Amniotic stem cell (primary cell): ENCODE measurements at regions not wholly inside any gene's neighbourhood (a gene's known extent, or its start where the extent isn't known, plus 50 kb on each side); places are given as distances from the start of the nearest gene placed in this dataset.
"Not testable (repeated sequence)": the region's sequence is repeated elsewhere in the genome, so short reads cannot be mapped to it uniquely, and the experiment has no call there.

Source experiments
- DNase-seq: peaks from one replicate; lab custom pipeline; 2025; lab: John Stamatoyannopoulos, UW

DNA sequence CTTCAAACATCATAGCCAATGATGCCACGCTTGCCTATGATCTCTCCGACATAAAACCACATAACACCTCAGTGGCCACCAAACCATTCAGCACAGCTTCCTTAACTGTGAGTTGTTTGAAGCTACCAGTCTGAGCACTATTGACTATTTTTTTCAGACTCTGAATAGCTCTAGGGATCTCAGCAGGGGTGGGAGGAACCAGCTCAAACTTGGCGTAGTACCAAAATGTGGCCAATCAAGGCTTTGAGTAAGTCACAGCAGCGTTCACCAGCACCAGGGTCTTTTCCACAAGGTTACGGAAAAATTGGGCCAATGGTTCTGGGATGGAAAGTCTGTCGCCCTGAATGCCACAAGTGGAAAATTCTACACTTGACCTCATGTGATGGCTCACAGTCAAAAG, 70.6 kb downstream of the SMPDL3A start:
- DNase-seq, result no peak

DNA sequence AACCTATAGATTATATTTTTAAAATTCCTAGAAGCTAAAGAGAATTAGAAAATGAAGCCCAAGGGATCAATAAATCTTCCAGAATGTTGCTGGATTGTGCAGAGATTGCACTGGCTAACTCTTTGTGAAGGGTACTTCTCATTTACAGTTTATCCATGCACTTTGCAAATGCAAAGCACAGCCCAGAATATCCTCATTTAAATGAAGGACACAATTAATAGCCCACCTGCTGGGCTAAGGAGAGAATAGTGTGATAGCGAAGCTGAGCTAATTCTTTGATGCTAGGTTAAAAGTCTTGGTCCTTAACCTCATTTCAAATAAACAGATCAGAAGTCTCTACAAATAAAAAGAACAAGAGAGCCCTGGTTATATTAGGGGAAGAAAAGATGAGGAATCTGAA, 72.5 kb downstream of the SMPDL3A start:
- DNase-seq, result no peak

DNA sequence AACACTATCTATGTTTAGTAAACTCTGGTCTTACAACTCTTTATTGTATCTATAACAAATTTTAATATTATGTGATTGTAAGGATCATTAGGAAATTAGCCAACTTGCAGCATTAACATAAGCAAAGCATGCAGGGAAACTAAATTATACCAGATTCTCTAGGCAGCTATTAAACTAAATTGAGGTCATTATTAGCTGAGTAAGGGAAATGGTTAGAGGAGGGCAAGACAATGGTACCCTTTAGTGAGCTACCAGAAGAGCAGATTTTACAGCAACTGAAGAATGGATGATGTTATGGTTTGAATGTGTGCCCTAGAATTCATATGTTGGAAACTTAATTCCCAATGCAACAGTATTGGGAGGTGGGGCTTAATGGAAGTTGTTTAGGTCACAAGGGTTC, 79.1 kb downstream of the SMPDL3A start:
- no peak for DNase-seq

DNA sequence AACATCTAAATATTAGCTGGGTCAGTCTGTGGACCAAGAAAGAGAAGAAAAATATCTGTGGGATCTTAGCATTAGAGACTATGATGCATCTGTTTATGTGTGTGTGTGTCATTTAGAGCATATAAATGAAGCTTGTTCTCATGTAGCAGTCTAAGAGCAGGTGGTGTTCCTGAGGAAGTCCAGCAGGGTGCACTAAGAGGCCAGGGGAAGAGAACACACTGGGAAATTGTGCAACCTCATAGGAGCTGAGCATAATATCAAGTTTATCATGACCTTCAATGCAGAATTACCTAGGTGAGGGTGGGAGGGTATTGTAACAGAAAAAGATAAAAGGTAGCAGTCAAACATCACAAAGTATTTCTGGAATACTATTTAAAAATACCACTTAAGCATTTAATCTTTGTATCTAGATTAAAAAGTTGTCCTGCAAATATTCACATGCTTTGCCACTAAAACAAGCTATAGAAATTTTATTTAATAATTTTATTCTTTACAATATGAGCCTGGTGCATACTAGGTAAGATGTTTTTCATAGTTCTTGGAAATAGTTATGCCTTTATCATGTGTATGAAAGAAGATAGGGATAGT, 80.5 kb downstream of the SMPDL3A start:
- DNase-seq, result peak; percentile 6

DNA sequence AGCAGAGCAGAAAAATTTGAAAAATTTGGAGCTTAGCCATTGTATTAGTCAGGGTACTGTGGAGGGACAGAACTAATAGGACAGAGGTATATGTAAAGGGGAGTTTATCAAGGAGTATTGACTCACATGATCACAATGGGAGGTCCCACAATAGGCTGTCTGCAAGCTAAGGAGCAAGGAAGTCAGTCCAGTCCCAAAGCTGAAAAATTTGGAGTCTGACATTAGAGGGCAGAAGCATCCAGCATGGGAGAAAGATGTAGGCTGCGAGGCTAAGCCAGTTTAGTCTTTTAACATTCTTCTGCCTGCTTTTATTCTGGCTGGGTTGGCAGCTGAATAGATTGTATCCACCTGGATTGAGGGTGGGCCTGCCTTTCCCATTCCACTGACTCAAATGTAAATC, 82.0 kb downstream of the SMPDL3A start:
- DNase-seq, result no peak

- DNase-seq, result no peak
These were observed 83.3 kb downstream of the SMPDL3A start for GRCh38 chr6:122872311-122872710.

DNA sequence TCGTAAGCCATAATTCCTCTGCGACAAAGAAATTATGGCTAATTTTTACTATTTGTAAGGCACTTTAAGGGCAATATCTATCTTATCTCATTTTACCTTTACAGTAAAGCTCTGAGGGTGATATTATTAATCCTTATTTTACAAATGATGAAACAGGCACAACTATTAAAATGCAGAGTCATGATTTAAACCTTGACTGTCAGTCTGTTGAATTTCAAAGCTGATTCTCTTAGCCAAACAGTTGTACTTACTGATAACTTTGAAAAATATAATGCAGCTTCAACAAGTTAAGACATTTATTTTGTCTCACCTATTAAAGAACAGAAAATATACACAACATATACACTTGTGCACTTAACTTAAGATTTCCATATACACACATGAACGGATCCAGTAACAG, 88.2 kb downstream of the SMPDL3A start:
- no peak for DNase-seq

DNA sequence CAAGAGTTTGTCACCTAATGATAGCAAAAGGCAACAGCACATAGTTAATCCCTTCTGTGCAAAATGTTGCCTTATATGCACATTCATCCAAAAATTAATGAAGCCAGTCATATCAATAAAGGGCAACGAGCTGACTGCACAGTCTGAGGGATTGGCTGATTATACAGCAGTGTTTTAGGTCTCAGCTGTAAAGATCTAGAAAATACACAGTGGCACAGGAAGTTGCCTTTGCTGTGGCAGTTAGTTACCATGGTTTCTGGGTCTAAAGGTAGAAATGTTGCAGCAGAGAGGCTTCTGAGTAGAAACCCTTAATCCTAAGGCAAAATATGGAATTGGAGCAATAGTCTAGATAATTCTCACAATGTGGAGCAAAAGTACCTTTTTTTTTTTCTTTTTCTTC, 89.7 kb downstream of the SMPDL3A start:
- no peak for DNase-seq

- DNase-seq, result no peak
These were observed 97.4 kb downstream of the SMPDL3A start for GRCh38 chr6:122886481-122886880.

DNA sequence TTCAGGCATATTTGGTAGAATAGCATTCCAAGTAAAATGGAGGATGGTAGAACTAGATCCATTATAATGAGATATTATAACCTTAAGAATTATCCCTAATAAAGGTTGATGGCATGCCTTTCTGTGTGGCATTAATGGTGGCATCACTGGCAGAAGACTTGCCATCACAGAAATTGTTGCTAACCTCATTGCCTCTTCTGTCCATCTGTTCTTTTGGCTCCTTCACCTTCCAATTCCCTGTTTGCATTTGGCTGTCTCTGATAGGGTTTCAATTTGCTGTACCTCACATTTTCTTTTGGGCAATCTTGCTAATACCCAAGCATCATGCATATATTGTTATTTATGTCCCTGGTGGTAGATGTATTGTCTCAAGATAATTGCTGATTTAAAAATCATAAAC, 98.9 kb downstream of the SMPDL3A start:
- DNase-seq, result no peak

- not testable (repeated sequence) for DNase-seq
These were observed 99.6 kb downstream of the SMPDL3A start for GRCh38 chr6:122888680-122889079.

DNA sequence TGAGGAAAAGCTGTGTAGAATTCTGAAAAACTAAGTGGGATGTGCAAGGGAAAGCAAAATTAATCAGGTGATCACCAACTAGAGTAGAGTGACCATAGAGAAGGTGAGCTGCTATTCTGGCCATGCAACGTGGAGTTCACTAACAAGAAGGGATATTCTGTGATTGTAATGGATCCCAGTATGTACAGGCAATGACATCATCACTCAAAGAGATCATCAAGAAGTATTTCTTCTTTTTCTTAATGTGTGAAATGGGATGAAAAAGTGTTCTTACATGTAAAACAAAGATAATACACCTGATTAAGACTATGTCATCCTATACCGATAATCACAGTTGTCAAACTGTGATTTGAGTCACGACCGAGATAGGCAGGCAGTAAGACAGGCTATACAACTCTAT, 101.2 kb downstream of the SMPDL3A start:
- DNase-seq, result no peak

DNA sequence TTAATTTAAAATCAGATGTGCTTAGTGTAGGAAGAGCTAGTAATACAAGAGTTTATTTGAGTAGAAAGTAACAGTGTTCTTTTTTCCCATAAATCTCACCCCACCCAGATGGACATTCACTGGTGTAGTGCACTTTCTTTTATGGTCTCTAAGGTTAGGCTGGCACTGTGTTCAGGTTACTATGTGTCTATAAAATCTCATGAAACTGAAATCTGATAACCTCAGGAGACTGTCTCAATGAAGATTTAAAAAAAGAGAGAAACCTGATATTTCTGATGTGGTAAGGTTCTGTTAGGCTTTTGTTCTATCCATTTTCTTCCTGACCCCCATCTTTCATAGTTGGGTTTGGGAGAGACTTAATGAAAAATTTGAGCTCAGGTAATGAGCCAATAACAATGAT, 101.2 kb upstream of the CLVS2 start:
- DNase-seq, result no peak

DNA sequence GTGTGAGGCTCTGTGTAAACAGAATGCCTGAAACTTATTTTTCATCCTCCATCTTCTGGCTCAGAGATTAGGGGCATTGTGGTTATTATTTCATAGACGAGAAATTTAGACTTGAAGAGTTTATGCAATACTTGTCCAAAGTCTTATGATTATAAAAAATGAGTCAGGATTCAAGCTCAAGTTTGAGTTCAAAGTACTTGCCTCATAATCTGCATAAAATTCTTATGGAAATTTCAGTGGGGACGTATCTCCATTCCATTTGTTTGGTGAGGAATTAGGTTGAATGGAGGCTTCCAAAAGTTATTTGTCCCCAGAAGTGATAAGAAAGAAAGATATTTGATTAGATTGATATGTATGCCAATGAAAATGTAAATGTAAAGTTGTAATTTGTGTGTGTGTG, 93.7 kb upstream of the CLVS2 start:
- no peak for DNase-seq

DNA sequence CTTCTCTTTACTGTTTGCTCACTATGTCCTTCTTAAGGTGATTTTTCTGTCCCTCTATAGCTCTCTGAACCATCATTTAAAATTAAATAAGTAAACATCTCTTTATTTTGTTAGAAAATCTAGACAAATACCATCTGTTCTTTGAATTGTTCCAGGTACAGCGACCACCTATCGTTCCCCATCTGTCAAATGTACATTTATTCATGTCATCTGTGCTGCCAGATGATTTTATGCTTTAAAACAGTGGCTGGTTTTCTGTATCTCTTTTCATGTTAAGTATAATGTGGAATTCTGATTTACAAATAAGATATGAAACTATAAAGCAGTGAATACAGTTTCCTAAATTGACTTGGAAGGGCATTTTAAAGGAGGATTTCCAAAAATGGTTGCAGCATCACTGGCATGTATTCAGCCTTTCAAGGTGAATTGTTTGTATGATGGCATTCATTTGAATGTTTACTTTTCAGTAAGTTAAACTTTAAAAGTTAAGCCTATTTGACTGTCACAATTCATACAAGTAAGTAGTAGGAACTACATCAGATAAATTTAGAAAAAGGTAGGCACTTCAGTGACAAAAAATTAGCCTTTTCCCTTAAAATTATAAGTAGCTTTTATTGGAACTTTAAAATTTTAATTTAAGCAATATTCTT, 92.6 kb upstream of the CLVS2 start:
- no peak for DNase-seq

DNA sequence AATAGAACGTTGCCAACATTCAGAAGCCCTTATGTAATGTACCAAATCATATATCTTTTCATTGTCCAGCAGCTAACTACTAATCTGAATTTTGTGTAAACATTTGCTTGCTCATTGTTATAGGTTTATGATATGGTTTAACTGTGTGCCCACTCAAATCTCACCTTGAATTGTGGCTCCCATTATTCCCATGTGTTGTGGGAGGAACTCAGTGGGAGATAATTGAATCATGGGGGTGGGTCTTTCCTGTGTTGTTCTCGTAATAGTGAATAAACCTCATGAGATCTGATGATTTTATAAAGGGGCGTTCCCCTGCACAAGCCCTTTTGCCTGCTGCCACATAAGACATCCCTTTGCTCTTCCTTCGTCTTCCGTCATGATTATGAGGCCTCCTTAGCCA, 91.9 kb upstream of the CLVS2 start:
- DNase-seq, result no peak

- no peak for DNase-seq
These were observed 82.5 kb upstream of the CLVS2 start for GRCh38 chr6:122913558-122913957.

- no peak for DNase-seq
These were observed 77.3 kb upstream of the CLVS2 start for GRCh38 chr6:122918714-122919113.

DNA sequence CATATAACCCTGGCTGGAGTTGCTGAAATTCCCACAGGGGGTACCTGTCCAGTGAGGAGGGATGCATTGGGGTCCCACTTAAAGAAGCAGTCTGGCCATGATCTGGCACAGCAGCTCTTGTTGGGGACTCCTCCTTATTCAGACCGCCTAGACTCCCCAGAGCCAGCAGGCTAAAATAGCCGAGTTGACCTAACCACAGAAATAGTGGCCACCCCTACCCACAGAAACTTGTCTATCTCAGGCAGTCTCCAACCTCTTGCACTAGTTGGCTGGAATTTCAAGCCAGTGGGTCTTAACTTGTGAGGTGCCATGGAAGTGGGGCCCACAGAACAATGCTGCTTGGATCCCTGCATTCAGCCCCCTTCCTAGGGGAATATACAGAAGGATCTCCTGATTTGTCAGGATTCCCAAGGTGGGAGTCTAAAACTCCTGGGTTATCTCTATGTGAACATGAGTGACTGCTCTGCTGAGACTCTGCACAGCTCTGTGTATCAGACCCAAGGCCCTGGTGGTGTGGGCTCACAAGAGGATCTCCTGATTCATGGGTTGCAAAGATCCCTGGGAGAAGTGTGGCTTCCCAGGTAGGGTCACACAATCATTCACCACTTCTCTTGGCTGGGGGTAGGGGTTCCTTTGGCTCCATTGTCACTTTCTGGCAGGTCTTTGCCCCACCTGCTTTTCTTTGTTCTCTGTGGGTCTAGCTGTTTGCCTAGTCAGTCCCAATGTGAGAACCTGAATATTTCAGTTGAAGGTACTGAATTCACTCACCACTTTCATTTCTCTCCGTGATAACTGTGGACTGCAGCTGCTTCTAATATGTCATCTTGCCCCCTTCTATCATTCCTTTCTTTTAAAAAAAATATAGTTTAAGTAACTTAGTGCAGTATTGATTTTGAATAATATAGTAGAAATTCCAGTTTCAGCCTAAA, 65.5 kb upstream of the CLVS2 start:
- no peak for DNase-seq

DNA sequence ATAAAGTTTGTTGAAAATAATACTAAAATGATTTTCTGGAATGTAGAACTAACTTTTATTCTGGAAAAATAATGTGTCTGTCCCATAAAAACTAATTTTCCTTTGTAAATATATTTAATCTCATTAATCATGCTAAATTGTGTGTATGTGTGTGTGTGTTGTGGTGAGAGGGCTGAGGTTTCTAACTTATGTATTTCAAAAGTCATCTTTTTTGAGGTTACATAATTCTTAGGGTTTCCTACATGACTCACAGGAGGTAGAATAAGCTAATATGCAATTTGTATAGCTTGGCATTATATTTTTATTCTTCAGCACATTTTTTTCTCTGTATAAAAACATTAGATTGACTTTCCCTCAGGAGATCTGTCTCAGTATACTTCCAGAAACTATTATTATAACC, 64.1 kb upstream of the CLVS2 start:
- DNase-seq, result no peak

GRCh38 chr6:122944936-122945335, 51.1 kb upstream of the CLVS2 start:
- not testable (repeated sequence) for DNase-seq
